ENCODE measurements at regions not wholly inside any gene's neighbourhood (a gene's known extent, or its start where the extent isn't known, plus 50 kb on each side); places are given as distances from the start of the nearest gene placed in this dataset.

DNA sequence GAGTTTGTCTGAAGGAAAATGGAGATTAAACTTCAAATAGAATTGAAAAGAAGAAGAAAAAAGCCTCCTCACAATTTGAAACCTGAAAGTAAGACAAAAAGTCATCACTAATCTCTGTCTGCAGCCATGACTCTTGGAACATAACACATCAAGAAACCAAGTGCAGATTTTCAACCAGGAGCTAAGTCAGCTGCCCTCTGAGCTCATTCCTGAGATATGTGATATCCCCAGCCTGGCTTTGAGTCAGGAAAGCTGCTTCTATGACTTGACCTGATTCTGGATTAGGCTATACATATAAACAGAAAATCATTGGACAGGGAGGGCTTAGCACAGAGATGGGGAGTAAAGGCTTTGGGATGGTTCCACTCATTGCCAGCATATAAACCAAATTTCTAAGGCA is 891.4 kb downstream of the TFAP2A start:
- H3K9ac ChIP-seq (ENCODE audit: low read depth in 1 of 2, low read length in 2 of 2): no peak overlapping the region
- no peak overlapping the region for H3K4me3 ChIP-seq (ENCODE audit: low read depth in 1 of 3, low read length in 3 of 3)
- TF ChIP-seq YY1 (IDR thresholded peaks at IDR 0.05) (no peak), NR2F2 (IDR thresholded peaks at IDR 0.05) (no peak), GABPA (IDR thresholded peaks at IDR 0.05 in 1 of 2, conservative IDR thresholded peaks at IDR 0.05 in 1 of 2) (no peak), FOXA1 (IDR thresholded peaks at IDR 0.05) (no peak), RAD21 (IDR thresholded peaks at IDR 0.05) (no peak)
- TF ChIP-seq, protein P1, sequence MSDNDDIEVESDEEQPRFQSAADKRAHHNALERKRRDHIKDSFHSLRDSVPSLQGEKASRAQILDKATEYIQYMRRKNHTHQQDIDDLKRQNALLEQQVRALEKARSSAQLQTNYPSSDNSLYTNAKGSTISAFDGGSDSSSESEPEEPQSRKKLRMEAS (IDR thresholded peaks at IDR 0.05): no peak
- TF ChIP-seq, protein P2, sequence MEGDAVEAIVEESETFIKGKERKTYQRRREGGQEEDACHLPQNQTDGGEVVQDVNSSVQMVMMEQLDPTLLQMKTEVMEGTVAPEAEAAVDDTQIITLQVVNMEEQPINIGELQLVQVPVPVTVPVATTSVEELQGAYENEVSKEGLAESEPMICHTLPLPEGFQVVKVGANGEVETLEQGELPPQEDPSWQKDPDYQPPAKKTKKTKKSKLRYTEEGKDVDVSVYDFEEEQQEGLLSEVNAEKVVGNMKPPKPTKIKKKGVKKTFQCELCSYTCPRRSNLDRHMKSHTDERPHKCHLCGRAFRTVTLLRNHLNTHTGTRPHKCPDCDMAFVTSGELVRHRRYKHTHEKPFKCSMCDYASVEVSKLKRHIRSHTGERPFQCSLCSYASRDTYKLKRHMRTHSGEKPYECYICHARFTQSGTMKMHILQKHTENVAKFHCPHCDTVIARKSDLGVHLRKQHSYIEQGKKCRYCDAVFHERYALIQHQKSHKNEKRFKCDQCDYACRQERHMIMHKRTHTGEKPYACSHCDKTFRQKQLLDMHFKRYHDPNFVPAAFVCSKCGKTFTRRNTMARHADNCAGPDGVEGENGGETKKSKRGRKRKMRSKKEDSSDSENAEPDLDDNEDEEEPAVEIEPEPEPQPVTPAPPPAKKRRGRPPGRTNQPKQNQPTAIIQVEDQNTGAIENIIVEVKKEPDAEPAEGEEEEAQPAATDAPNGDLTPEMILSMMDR (IDR thresholded peaks at IDR 0.05; ENCODE audit: low read depth, low read length, missing input control): no peak
- no peaks in the 10 kb centered on the region for H3K27me3 ChIP-seq (ENCODE audit: control insufficient read depth in 4 of 4, insufficient read depth in 4 of 4, low read length in 3 of 4)
- no peaks in the 10 kb centered on the region for H3K9me3 ChIP-seq (ENCODE audit: control insufficient read depth in 4 of 4, low read length in 3 of 4)
- no peak for DNase-seq (ENCODE audit: low spot score)
- H3K36me3 ChIP-seq (ENCODE audit: control insufficient read depth in 4 of 4, insufficient read depth in 3 of 4, low read depth in 1 of 4, low read length in 3 of 4): no peaks in the 10 kb centered on the region
- H3K4me1 ChIP-seq (ENCODE audit: control insufficient read depth in 4 of 4, insufficient read depth in 4 of 4, low read length in 3 of 4): no peaks in the 10 kb centered on the region
- no peak overlapping the region for H3K27ac ChIP-seq (ENCODE audit: low read depth in 1 of 2, low read length in 2 of 2)

DNA sequence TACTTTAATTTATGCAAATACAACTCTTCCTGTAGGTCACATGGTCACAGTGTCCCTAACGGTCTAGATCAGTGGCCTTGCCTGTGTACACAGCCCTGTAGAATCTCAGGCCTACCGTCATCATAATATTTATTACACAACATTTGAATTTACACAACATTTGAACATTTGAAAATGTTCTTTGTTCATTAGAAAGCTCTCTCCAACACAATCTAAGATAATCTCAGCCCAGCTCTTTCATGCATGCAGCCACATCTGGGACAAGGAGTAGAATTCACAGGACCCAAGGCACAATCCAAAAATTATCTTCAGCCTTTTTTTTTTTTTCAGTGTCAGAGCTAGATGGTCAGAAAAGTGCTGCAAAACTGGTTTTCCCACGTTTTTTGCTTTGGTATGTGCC is 892.8 kb downstream of the TFAP2A start:
- Histone ChIP-seq H3K9ac (ENCODE audit: low read depth in 1 of 2, low read length in 2 of 2) (no peak overlapping the region), H3K27me3 (ENCODE audit: control insufficient read depth in 4 of 4, insufficient read depth in 4 of 4, low read length in 3 of 4) (no peaks in the 10 kb centered on the region), H3K27ac (ENCODE audit: low read depth in 1 of 2, low read length in 2 of 2) (no peak overlapping the region), H3K4me1 (ENCODE audit: control insufficient read depth in 4 of 4, insufficient read depth in 4 of 4, low read length in 3 of 4) (no peaks in the 10 kb centered on the region), H3K36me3 (ENCODE audit: control insufficient read depth in 4 of 4, insufficient read depth in 3 of 4, low read depth in 1 of 4, low read length in 3 of 4) (no peaks in the 10 kb centered on the region), H3K4me3 (ENCODE audit: low read depth in 1 of 3, low read length in 3 of 3) (no peak overlapping the region), H3K9me3 (ENCODE audit: control insufficient read depth in 4 of 4, low read length in 3 of 4) (no peaks in the 10 kb centered on the region)
- DNase-seq (ENCODE audit: low spot score): no peak
- TF ChIP-seq FOXA1 (IDR thresholded peaks at IDR 0.05) (no peak), GABPA (IDR thresholded peaks at IDR 0.05 in 1 of 2, conservative IDR thresholded peaks at IDR 0.05 in 1 of 2) (no peak), NR2F2 (IDR thresholded peaks at IDR 0.05) (no peak), RXRA (IDR thresholded peaks at IDR 0.05) (no peak), YY1 (IDR thresholded peaks at IDR 0.05) (no peak), FOXA2 (IDR thresholded peaks at IDR 0.05) (no peak), EGR1 (IDR thresholded peaks at IDR 0.05; ENCODE audit: low read depth in 2 of 2) (no peak), HNF4G (IDR thresholded peaks at IDR 0.05) (no peak), TAF1 (conservative IDR thresholded peaks at IDR 0.05) (no peak), RAD21 (IDR thresholded peaks at IDR 0.05) (no peak), SP1 (IDR thresholded peaks at IDR 0.05) (no peak), HNF4A (conservative IDR thresholded peaks at IDR 0.05) (no peak)
- TF ChIP-seq, protein P3, sequence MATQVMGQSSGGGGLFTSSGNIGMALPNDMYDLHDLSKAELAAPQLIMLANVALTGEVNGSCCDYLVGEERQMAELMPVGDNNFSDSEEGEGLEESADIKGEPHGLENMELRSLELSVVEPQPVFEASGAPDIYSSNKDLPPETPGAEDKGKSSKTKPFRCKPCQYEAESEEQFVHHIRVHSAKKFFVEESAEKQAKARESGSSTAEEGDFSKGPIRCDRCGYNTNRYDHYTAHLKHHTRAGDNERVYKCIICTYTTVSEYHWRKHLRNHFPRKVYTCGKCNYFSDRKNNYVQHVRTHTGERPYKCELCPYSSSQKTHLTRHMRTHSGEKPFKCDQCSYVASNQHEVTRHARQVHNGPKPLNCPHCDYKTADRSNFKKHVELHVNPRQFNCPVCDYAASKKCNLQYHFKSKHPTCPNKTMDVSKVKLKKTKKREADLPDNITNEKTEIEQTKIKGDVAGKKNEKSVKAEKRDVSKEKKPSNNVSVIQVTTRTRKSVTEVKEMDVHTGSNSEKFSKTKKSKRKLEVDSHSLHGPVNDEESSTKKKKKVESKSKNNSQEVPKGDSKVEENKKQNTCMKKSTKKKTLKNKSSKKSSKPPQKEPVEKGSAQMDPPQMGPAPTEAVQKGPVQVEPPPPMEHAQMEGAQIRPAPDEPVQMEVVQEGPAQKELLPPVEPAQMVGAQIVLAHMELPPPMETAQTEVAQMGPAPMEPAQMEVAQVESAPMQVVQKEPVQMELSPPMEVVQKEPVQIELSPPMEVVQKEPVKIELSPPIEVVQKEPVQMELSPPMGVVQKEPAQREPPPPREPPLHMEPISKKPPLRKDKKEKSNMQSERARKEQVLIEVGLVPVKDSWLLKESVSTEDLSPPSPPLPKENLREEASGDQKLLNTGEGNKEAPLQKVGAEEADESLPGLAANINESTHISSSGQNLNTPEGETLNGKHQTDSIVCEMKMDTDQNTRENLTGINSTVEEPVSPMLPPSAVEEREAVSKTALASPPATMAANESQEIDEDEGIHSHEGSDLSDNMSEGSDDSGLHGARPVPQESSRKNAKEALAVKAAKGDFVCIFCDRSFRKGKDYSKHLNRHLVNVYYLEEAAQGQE (IDR thresholded peaks at IDR 0.05): no peak
- TF ChIP-seq, protein P1 (IDR thresholded peaks at IDR 0.05): no peak
- TF ChIP-seq, protein P2 (IDR thresholded peaks at IDR 0.05; ENCODE audit: low read depth, low read length, missing input control): no peak
- TF ChIP-seq, protein P4, sequence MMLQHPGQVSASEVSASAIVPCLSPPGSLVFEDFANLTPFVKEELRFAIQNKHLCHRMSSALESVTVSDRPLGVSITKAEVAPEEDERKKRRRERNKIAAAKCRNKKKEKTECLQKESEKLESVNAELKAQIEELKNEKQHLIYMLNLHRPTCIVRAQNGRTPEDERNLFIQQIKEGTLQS (IDR thresholded peaks at IDR 0.05): no peak
- WGBS: 36% methylated on average over 3 of the region's 3 CpGs

Data from liver (tissue), 8 donors.